ENCODE measurements at regions not wholly inside any gene's neighbourhood (a gene's known extent, or its start where the extent isn't known, plus 50 kb on each side); places are given as distances from the start of the nearest gene placed in this dataset.

DNA sequence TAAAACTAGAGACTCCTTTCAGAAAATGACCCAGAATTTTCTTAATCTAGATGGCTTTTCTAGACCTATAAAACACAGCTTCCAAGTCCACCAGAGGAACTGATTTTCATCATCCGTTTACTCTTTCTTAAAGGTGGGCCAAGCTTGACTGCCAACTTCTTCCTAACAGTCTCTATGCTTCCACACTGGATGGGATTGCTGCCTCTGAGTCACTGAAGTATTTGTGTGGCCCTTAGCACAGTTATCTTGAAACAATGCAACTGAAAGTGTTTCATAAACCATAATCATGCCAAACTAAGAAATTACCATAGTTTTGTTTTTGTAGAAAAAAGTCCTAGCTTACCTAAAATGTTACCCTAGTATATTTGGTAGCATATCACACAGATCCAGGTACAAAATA, 985.7 kb downstream of the TUSC7 start:
- DNase-seq (ENCODE audit: low spot score), result no peak
- Histone ChIP-seq H3K4me3 (no peak overlapping the region), H3K9me2 (ENCODE audit: insufficient read depth) (no peaks in the 10 kb centered on the region), H2AFZ (no peak overlapping the region), H3K4me1 (ENCODE audit: insufficient read depth) (0 out of 2 replicates have a peak, but pooled peaks cover 5% of the 10 kb centered on the region), H4K20me1 (replicated peaks; ENCODE audit: insufficient read depth) (no peaks in the 10 kb centered on the region), H3K27me3 (ENCODE audit: insufficient read depth) (no peaks in the 10 kb centered on the region), H3K36me3 (ENCODE audit: insufficient read depth) (no peaks in the 10 kb centered on the region), H3K79me2 (replicated peaks; ENCODE audit: insufficient read depth) (no peaks in the 10 kb centered on the region), H3K27ac (ENCODE audit: low read depth) (no peak overlapping the region), H3F3A (replicated peaks; ENCODE audit: low read depth) (no peaks in the 10 kb centered on the region), H3K4me2 (no peak overlapping the region)
- peaks cover 2% of the 10 kb centered on the region for H3K27me3 Mint-ChIP-seq (ENCODE audit: insufficient read depth, low read depth, poor library complexity)
- H3K4me3 Mint-ChIP-seq, result no peak overlapping the region
- no peak overlapping the region for H3K27ac Mint-ChIP-seq
- no peaks in the 10 kb centered on the region for H3K9me3 Mint-ChIP-seq
- H3K36me3 Mint-ChIP-seq (ENCODE audit: low read depth), result no peaks in the 10 kb centered on the region
- peaks cover 25% of the 10 kb centered on the region for H3K4me1 Mint-ChIP-seq
- TF ChIP-seq STAT1 (IDR thresholded peaks at IDR 0.05; ENCODE audit: unreplicated experiment), result no peak
- ATAC-seq, result no peak

DNA sequence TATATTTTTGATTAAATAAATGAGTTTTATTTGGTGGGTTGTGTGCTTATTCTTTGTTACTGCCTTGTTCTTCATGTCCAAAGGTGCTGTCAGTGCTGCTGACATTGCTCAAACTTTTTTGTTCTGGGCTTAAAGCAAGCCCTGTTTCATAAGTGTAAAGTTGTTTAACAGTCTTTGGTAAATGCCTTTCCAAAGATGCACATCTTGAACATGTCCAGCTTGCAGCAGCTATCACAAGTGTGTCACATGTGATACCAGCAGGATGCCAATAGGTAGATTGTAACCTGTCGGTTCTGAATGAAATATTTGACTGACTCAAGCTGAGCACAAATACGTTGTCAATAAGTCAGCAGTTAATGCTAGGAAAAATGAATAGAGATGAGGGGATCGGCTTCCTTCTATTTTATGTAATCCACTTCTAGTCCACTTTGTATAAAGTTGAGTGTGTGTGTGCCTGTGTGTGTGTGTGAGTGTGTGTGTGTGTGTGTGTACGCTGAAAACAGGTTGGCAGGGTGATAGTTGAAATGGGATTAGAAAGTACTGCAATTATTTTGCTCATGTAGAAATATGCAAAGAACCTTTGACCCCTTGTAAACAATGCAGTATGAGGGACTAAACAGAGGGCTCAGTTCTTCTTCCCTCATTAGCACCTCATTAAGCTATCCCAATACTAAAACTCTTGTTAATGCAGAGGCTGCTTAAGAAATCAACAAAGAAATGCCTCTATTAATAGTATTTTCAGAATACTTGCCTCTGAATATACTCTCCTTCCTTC, 986.5 kb downstream of the TUSC7 start:
- Mint-ChIP-seq H3K27me3 (ENCODE audit: insufficient read depth, low read depth, poor library complexity) (peaks cover 2% of the 10 kb centered on the region), H3K9me3 (no peaks in the 10 kb centered on the region), H3K27ac (no peak overlapping the region), H3K36me3 (ENCODE audit: low read depth) (no peaks in the 10 kb centered on the region), H3K4me3 (no peak overlapping the region), H3K4me1 (peaks cover 25% of the 10 kb centered on the region)
- DNase-seq (ENCODE audit: low spot score) (no peak), ATAC-seq (no peak)
- no peak overlapping the region for H3K27ac ChIP-seq (ENCODE audit: low read depth)
- H3K79me2 ChIP-seq (replicated peaks; ENCODE audit: insufficient read depth), result no peaks in the 10 kb centered on the region
- H3K36me3 ChIP-seq (ENCODE audit: insufficient read depth), result no peaks in the 10 kb centered on the region
- no peaks in the 10 kb centered on the region for H3F3A ChIP-seq (replicated peaks; ENCODE audit: low read depth)
- H3K4me1 ChIP-seq (ENCODE audit: insufficient read depth), result 0 out of 2 replicates have a peak, but pooled peaks cover 5% of the 10 kb centered on the region
- no peak overlapping the region for H3K4me2 ChIP-seq
- no peaks in the 10 kb centered on the region for H3K9me2 ChIP-seq (ENCODE audit: insufficient read depth)
- no peaks in the 10 kb centered on the region for H3K27me3 ChIP-seq (ENCODE audit: insufficient read depth)
- no peaks in the 10 kb centered on the region; the same call in 1 of the 2 replicates for H4K20me1 ChIP-seq (replicated peaks; ENCODE audit: insufficient read depth)
- no peak overlapping the region for H2AFZ ChIP-seq
- TF ChIP-seq ZNF331 (CRISPR knock-in tag; IDR thresholded peaks at IDR 0.05; ENCODE audit: low read depth), result no peak
- TF ChIP-seq, protein P1, sequence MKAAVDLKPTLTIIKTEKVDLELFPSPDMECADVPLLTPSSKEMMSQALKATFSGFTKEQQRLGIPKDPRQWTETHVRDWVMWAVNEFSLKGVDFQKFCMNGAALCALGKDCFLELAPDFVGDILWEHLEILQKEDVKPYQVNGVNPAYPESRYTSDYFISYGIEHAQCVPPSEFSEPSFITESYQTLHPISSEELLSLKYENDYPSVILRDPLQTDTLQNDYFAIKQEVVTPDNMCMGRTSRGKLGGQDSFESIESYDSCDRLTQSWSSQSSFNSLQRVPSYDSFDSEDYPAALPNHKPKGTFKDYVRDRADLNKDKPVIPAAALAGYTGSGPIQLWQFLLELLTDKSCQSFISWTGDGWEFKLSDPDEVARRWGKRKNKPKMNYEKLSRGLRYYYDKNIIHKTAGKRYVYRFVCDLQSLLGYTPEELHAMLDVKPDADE (IDR thresholded peaks at IDR 0.05), result no peak
- TF ChIP-seq, protein P2, sequence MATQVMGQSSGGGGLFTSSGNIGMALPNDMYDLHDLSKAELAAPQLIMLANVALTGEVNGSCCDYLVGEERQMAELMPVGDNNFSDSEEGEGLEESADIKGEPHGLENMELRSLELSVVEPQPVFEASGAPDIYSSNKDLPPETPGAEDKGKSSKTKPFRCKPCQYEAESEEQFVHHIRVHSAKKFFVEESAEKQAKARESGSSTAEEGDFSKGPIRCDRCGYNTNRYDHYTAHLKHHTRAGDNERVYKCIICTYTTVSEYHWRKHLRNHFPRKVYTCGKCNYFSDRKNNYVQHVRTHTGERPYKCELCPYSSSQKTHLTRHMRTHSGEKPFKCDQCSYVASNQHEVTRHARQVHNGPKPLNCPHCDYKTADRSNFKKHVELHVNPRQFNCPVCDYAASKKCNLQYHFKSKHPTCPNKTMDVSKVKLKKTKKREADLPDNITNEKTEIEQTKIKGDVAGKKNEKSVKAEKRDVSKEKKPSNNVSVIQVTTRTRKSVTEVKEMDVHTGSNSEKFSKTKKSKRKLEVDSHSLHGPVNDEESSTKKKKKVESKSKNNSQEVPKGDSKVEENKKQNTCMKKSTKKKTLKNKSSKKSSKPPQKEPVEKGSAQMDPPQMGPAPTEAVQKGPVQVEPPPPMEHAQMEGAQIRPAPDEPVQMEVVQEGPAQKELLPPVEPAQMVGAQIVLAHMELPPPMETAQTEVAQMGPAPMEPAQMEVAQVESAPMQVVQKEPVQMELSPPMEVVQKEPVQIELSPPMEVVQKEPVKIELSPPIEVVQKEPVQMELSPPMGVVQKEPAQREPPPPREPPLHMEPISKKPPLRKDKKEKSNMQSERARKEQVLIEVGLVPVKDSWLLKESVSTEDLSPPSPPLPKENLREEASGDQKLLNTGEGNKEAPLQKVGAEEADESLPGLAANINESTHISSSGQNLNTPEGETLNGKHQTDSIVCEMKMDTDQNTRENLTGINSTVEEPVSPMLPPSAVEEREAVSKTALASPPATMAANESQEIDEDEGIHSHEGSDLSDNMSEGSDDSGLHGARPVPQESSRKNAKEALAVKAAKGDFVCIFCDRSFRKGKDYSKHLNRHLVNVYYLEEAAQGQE (IDR thresholded peaks at IDR 0.05; ENCODE audit: unreplicated experiment), result no peak
- TF ChIP-seq EZH2phosphoT487 (IDR thresholded peaks at IDR 0.05; ENCODE audit: unreplicated experiment), result no peak
- no peak for TF ChIP-seq POLR2AphosphoS5 (IDR thresholded peaks at IDR 0.05; ENCODE audit: low read depth)
- TF ChIP-seq JUNB (IDR thresholded peaks at IDR 0.05; ENCODE audit: unreplicated experiment), result no peak
- TF ChIP-seq ZNF114 (CRISPR knock-in tag; IDR thresholded peaks at IDR 0.05), result no peak
- no peak for TF ChIP-seq CREB1 (CRISPR knock-in tag; IDR thresholded peaks at IDR 0.05; ENCODE audit: low read depth)
- no peak overlapping the region for H3K4me3 ChIP-seq

Measured in GM23338 (cell line).